ENCODE measurements at regions not wholly inside any gene's neighbourhood (a gene's known extent, or its start where the extent isn't known, plus 50 kb on each side); places are given as distances from the start of the nearest gene placed in this dataset.

DNA sequence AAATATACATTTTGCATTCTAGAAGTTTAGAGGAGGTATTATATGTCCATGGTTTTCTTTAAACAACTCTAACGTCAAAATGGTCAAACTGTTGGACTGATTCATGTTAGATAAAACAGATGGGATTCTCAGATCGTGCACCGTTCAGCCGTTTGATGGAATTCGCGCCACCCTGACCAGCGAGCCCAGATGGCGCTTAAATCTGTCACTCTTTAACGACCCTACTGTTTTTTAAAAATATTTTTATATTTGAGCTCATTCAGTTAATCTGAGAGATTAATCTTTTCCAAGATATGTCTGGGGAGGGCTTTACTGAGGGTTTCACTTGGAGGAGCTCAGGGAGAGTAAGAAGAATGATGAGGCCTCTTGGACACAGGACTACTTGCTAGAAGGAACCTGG is 164.4 kb downstream of the TM9SF2 start:
- no peak for DNase-seq (ENCODE audit: low spot score)

DNA sequence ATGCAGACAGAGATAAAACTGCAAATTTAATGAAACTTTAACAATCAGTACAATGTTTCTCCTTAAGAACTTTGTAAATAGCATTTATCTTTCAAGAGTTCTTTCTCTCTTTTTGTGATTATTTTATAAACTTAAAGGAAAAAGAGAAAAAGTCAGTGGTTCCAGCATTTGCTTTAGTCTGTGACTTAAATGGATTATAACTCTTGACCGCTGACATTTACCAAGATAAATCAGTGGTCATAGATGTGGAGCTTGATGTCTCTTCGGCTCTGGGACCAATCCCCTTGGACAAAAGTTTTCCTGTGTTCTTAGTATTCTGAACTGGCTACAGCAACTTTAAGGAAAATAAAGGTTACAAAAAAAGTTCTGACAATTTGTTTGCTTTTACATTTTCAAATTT is 162.6 kb downstream of the TM9SF2 start:
- DNase-seq (ENCODE audit: low spot score) = no peak

DNA sequence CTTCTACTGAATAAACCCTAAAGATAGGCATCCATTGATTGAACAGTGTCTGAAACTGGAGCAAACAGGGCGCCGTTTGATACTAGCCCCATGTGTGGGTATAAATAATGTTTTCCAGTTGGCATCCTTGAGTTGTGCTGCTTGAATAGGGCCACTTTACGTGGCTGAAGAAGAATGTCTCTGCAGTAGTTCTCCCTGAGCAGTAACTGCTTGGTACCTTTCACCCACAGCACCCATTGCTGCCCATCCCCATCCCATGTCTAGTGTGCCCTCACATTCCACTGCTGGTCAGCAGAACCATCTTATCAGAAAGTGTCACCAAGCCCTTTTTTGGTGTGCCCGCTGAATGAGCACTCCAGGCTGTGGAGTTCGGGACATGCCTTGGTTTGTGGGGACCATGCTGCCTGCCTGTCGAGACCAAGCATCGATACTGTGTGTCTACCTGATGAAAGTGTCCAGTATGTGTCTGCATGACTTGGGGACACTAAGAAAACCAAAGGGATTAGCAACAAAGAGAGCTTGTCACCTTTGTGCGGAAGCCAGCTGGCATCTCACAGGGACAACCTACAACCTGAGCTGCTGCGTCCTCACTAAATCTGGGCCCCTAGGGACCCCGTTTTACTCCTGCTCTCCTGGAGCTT is 162.0 kb downstream of the TM9SF2 start:
- no peak for DNase-seq (ENCODE audit: low spot score)

DNA sequence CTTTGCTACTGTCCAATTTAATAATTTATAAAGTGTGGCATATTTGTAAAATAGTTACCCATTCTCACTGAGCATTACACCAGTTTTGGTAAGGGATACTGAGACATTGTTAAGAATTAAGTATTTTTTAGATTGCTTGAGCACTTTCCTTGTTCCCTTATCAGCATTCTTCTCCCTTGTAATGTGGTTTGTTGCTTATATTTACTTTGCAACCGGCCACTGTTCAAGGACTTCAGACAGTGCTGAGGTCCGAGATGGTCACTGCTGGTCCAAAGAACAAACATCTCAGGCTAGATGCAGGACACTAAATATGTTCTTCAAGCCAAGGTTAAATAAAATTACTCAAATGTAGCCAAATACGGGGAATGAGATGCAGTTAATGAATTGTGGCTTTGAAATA is 161.4 kb downstream of the TM9SF2 start:
- no peak for DNase-seq (ENCODE audit: low spot score)

DNA sequence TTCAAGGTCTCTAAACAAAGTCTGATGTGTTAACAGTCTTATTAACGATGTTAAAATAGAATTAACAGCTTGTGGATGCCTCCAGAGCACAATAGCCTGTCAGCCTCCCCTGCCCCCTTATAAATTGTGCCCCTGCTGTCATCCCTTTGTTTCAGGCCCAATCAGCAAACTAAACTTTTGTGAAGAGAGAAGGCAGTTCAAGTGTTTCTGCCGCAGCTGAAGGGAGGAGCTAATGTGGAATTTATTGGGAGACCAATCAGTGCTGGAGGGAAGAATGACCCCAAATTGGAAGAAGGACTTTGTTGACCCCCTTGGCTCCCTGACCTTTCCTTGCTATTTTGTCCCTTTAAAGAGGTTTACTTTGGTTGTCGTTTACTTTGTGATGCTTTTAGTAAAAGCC is 160.5 kb downstream of the TM9SF2 start:
- DNase-seq (ENCODE audit: low spot score) = no peak

DNA sequence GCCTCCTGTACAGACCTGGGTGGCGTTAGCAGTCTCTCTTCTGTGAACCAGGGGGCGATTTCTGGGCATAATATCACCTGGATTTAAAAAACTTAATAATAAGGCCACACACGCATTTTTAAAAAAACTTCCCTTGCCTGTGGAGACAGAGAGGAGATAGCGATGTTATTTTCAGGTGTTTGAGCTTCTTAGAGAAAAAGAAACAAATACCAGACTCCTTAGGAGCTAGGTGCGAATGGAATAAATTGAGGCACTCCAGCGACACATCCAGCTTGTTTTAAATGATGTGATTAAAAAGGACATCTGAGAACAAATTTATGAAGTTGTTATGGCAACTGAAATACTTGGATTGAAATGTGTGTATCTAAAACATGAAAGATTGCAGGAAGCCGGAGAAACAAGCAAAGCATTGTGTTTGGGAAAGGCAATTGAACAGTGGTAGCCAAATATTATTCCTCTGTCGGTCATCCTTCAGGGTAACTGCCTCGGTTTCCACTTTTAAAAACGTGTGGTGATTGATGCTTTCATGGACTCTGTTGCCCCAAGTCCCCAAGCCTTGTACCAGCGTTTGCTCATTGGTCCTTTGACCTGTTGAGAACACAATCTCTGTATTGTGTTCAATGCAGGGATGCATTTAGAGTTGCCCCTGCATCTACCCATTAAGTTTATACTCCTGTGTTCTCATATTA is 158.7 kb downstream of the TM9SF2 start:
- no peak for DNase-seq (ENCODE audit: low spot score)

DNA sequence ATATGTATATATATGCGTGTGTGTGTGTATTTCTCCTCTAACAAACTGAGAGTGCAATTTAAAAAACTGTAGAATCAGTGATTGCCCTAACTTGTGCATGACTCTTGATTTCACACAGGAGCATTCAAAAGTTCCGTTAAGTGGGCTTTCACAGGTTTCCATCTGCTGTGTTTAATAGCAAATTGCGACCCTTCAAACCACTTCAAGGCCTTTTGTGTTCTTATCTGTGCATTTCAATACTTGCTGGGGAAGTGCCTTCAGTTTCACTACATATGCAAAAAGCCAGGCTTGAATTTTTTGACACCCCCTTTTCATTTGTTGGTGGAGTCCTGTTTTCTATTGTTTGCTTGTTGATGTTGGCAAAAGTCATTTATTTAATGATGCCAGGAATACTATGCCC is 158.0 kb downstream of the TM9SF2 start:
- no peak for DNase-seq (ENCODE audit: low spot score)

DNA sequence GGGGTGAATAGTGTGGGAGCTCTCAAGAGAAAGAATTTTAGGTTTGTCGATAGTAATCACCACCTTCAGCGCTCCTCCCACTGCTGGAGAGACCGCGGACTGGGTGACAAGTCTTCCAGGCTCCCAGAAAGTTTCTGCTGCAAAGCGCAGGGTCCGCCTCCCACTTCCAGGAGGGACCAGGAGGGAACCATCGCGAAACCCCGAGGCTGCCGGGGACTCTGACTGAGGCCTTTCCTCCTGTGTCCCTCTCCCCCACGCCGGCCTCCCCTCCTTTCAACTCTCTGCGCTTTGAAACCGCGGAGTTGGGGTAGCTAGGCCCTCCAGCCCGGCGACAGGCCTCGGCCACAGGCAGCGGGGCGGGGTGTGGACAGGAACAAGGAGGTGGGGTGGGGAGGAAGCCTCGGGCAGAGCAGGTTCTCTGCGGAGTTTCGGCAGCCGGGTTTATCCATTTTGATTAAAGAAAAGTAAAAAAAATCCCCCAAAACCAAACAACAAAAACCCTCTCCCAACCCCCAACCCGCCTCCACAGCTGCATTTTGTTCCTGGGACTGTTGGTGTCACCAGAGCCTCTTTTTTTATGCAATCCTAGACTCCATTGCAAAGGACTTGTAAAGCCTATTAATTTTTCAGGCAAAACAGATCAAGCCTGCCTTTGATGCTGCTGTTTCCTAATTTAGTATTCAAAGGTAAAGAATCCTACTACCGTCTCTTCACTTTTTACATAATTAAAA is 157.2 kb downstream of the TM9SF2 start:
- peak; percentile 34 for DNase-seq (ENCODE audit: low spot score)

DNA sequence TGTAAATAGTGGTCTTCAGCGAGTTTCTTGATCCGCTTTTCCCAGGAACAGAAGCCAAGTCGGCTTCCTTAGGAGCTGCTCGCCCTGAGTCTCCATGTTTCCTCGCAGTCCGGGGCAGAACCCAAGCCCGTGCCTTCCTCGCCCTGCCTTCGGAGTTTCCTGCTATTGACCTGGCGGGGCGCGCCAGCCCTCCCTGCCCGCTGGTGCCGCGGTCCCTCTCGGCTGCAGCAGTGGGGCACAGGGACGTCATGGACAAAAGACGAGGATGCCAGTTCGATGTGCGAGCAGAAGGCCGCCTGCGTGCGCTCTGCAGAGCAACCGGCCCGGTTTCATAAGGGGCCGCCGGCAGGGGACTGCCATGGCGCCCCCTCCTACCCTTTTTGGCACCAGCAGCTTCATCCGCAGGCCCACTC is 156.6 kb downstream of the TM9SF2 start:
- peak; percentile 33 for DNase-seq (ENCODE audit: low spot score)

DNA sequence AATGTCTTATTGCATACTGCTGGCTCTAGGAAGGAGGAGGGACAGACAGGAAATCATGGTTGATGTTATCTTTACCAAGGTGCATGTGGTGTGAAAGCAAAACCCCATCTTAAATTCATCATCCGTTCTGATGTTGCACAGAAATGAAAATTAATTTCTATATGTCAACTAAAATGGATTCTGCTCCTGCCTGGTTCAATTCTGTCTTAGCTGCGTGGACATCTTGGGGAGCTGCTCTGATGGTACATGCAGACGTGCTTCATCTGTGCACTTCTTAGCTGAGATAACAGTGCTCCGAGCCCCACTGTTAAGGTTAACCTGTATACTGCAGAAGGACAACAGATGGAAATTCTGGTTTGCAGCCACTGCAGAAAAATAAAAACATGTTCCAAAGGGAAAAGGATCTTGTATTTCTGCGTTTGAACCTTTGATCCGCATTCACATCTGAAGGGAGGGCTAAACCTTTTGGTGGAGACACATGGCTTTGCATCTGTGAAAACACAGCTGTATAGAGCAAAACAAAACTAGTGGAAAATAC is 155.6 kb downstream of the TM9SF2 start:
- no peak for DNase-seq (ENCODE audit: low spot score)

DNA sequence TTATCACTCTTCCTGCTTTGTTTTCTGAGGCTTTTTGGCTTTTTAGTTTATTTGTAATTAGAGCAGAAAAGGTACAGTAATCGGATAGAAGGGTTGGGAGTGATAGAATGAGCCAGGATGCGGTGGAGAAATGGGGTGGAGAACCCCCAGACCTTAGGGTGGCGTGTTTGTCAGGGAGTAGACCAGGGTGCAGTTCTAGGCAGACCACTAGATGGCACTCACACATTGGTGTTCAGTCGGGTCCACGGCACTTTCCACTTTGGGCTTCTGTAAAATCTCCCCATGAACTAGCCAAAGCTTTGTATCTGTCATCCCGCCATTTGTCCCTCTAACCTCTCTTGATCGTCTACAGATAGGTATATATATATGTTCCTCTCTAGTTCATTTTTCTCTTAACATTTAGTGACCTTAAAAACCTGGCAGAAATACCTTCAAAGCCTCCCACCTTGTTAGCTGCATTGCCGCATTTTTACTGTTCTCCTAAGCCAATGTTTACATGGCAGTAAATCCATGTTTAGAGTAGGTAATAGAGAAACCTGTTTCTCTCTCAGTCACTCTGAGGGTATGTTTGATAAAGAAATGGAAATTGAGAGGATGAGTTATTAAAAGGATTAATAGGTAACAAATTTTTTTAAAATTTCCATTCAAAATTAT is 154.9 kb downstream of the TM9SF2 start:
- DNase-seq (ENCODE audit: low spot score) = peak; percentile 89

DNA sequence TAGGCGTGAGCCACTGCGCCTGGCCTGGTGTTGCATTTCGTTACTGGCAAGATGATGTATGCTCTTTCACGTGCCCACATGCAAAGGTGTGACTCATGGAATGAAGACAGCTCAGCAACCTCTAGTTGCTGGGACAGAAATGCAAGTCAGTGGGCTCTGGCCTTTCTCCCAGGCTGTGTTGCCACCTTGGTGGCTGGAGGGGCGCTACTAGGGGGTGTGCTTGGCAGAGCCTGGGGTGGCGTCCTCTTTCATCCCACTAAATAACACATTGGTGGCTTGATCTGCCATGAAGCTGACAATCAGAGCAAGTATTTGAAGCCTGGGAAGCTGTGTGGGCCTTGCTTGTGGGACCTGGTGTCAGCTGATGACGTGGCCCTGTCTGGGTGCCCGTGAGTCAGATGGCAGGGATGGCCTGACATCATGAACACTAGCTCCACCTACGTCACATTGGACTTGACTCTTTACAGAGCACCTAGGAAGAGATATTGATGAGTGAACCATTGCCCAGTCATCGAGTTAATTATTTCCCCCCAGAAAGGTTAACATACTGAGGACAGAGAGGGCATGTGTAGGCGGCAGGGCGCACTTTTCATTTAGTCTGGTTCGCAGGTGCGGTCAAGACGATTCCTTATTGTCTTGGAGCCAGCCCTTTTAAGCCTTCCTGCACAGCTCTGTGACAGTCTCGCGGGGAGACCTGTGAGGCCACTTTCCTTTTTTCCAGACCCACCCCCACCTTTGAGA is 154.2 kb downstream of the TM9SF2 start:
- peak; percentile 88 for DNase-seq (ENCODE audit: low spot score)

DNA sequence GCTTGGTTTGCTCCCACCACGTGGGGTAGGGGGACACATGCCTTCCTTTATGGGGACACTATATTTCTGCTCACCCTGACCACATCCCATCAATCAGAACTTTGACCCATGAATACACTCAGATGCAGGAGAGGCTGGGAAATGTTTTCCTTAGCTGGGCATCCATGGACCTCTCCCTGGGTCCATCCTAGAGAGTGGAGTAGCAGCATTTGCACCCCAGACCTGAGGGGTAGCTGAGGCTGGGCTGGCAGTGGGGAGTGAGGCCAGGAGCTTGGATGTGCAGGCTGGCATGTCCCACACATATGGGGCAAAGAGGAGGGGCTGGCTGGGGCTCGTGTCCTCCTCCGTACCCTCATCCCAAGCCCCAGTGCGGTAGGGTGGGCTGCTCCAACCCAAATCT is 152.8 kb downstream of the TM9SF2 start:
- no peak for DNase-seq (ENCODE audit: low spot score)

DNA sequence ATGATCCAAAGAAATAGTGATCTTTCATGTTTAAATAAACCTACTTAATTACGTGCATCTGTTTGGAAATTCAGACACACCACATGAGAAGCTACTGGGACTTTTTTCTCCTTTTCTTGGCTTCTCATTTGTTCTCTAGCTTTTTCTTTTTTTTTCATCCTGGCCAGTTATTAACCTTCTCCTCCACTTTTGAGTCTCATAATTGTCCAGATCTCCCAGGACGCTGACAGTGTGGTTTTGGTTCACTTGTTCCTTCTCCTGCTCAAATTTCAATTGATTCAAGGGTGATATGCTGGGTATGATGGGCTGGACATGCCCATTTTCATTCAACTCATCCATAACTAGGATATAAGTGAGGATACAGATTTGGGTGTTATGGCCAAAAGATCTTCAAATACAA is 152.3 kb downstream of the TM9SF2 start:
- DNase-seq (ENCODE audit: low spot score) = no peak

DNA sequence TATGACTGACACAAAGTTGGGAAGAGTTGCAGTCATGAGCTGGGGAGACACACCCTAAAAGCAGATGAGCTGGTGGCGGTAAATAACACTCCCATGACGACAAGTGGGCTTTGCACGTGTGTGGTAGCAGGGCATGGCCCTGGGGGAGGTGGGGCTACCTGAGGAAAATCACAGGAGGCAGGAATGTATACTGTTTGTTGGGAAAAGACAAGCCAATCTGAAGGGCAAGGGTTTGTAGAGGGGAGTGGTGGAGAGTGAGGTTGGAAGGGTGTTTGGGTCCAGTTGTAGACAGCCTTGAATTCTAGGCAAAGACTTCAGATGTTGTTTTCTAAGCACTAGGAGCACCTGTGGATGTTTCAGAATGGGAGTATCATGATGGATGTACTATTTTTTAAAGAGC is 151.6 kb downstream of the TM9SF2 start:
- no peak for DNase-seq (ENCODE audit: low spot score)

DNA sequence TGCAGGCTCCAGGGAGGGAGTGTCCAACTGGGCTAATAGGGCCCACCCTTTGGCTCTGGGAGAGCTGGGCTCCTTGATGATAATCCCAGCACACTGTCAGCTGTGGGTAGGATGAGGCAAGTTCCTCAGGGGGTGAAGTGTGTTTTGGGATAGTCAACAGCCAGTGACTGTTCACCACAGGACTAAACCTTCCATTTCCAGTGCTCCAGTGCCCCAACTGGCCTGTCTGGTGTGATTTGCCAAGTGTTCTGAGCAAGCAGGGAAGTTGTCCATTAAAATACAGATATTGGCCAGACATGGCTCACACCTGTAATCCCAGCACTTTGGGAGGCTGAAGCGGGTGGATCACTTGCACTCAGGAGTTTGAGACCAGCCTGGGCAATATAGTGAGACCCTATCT is 150.9 kb downstream of the TM9SF2 start:
- no peak for DNase-seq (ENCODE audit: low spot score)

DNA sequence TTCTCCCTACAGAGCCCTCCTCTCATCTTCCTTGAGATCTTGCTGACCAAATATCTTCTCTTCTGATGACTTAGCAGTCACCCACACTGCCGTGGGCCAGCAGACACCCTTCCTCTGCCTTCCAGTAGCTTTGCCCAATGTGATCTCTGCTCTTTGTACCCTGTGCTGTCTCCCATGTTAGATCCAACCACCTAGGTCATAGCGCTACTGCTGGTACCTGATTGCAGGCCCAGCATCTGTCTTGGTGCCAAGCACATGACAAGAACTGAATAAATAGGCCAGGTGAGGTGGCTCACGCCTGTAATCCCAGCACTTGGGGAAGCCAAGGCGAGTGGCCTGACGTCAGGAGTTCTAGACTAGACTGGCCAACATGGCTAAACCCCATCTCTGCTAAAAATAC is 149.7 kb downstream of the TM9SF2 start:
- DNase-seq (ENCODE audit: low spot score) = no peak

DNA sequence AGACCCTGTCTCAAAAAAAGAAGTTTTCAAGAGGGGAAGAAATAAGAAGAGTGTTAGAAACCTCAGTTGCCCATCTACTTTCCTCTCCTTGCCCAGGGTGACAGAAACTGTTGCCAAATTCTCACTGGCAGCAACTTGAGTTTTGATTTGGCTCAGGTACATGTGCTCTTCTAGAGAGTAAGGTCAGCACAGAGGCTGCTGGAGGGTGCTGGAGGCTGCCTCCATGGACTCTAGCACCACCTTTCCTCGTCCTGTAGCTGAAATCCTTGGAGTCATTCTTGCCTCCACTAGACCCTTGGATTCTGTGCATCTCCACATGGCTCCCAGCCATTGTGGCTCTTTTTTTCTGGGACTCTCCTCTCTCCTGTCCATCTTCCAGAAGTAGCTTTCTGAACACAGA is 149.1 kb downstream of the TM9SF2 start:
- no peak for DNase-seq (ENCODE audit: low spot score)

DNA sequence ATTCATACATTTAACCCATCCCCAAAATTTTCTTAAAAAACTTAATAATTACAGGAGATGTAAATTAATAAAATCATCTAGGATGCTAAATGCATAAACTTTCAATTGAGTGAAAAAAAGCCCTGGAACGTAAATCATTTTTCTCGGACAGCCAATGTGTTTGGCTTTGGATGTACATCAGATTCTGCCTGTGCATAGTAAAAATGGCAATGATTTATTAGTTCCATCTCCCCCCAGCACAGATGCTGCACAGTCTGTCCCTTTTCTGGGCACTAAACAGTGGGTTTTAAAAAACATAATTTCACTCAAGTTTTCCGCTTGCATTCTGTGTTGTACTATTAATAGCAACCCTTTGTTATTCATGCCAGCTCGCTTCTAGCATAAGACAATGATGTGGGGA is 147.7 kb downstream of the TM9SF2 start:
- DNase-seq (ENCODE audit: low spot score) = no peak

DNA sequence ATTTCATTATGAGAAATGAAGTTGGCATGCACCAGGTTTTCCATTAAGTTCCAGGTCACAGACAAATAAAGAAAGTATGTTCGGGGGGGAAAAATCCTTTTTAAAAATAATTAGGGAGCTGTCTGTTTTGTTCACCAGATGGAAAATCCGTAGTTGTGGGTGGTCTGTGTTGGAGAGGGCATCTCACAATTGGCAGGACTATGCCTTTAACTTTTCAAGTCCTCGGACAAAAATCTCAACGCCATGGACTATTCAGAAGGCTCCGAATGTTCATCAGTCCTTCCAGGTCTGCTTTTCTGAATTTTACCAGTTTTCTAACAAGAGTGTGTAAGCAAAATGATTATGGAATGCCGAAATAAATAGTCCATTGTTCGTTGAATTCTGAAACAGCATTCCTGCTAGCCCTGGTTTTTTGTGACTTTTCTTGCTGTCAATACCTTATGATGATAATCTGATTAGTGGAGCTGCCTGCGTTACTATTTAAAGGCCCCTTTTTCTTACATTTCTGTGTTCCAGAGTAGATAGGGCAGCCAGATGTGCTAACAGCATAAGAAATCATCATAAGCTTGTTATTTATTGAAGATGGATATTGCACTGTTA is 146.9 kb downstream of the TM9SF2 start:
- no peak for DNase-seq (ENCODE audit: low spot score)

DNA sequence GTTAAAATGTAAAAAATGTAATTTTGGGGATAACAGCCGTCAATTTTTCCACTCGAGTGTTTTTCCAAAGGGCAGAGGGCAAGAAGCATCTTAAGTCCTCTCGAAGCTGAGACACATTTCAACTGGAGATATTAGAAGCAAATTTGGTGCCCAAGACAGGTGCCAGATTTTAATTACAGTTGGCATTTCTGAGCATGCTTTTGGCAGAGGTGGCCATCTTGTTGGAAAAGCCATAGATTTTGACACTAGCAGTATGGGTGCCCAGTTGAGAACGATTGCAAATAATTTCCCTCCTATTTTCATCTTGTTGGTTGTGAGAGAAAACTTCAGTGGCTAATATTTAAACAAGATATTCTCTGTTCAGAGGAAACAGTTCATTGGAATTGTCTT is 146.3 kb downstream of the TM9SF2 start:
- no peak for DNase-seq (ENCODE audit: low spot score)
